GM19035 (cell line): ENCODE measurements at regions not wholly inside any gene's neighbourhood (a gene's known extent, or its start where the extent isn't known, plus 50 kb on each side); places are given as distances from the start of the nearest gene placed in this dataset.

Experiments
- ATAC-seq: cut with Tn5 transposase; IDR thresholded peaks from one replicate; pipeline ENCODE4 v1.9.1; 2021; ENCODE audit not compliant: unreplicated experiment

DNA sequence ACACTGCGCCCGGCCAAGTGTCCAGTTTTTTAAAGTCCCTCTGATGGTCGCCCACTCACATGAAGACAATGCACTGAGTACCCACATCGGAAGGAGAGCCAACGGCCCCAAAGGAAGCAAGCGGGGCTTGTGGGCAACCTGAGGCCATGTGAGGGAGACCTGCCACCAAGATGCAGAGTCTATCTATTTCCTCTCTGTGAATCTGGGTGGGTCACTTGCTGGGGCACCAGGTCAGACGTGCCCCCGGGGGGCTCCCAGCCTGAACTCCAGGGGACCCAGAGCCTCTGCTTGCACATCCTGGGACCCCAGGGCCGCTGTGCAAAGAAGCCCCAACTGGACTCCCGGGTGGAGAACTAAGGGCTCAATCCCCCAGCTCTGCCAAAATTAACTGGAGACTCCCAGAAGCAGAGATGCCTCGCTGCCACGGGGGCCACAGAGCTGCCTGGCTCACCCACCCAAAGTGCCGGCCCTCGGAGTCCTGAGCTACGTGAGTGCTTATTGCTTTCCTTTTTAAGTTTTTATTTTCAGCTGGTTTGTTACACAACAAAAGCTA lies 106.4 kb downstream of the BRD1 start:
- no peak for ATAC-seq

- ATAC-seq, result no peak
Measured at GRCh38 chr22:49720279-49720959, 107.3 kb downstream of the BRD1 start.

- no peak for ATAC-seq
Measured at GRCh38 chr22:49719046-49719445, 108.6 kb downstream of the BRD1 start.

- ATAC-seq, result no peak
Measured at GRCh38 chr22:49718396-49718795, 109.3 kb downstream of the BRD1 start.

DNA sequence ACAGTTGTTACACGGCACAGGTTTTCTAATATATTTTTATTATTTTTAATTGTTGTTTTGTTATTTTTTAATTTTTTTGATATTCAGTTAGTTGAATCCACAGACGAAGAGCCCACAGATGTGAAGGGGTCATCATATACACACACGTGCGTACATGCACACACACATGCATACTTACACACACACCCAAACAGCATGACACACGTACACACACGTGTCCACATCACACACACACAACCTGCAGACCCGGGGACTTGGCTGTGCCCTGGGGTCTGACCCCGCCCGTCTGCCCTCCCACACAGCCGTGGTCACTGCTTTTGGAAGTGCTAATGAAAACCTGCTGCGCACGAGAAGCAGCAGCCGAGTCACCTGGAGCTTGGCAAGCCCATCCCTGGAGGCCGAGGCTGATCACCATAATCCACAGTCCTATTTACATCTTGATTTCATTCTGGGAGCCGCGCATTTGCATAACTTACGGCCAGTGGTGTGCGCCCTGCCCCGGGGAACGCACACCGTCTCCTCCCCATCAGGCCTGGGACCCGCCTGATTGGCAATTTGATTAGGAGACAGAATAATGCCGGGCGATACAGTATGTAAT lies 110.3 kb downstream of the BRD1 start:
- no peak for ATAC-seq

DNA sequence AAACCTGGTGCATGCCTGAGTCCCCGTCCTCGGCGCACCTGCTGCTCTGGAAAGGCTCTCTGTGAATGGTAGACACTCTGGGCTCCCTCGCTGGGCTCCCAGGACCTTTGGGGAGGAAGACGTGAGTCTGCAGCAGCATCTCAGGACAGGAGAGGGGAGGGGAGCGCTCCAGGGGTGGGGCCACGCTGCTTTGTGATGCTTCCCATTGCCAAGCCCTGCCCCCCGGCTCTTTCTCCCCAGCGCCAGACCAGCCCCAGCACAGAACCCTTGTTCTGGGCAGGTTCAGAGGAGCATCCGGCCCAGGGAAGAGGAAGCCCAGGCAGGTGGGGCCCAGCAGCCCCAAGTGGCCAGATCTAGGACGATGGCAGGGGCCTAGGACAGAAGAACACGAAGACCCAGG lies 111.2 kb downstream of the BRD1 start:
- no peak for ATAC-seq

- no peak for ATAC-seq
Measured at GRCh38 chr22:49715450-49715849, 112.2 kb downstream of the BRD1 start.

GRCh38 chr22:49713003-49713402 lies 114.7 kb downstream of the BRD1 start:
- no peak for ATAC-seq

DNA sequence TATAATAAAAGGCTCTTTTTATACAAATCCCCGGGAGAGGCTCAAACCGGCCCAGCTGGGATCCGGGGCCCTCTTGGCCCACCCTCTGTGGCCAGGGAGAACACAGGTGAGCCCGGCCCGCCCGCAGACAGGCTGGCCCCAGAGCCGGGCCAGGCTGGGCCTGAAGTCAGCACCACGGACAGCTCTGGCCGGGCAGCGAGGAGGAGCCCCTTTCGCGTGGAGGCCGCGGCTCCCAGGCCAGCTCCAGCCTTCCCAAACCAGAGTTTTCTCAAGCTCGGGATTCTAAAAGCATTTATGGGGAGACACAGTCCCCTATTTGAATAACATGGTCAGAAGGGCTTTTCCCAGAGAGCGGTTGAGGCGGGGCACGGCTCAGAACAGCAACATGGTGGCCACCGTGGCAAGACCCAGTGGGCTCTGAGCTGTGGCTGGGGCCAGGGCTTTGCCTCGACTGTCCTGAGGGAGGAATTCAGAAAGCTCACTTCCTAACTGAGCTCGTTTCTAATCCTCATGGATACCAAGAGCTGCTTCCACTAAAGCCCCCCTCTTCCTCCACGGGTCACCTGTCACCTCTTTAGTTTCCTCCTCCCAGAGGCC lies 115.4 kb downstream of the BRD1 start:
- ATAC-seq, result no peak

- ATAC-seq, result no peak
Measured at GRCh38 chr22:49710746-49711145, 116.9 kb downstream of the BRD1 start.

GRCh38 chr22:49709464-49709863 lies 118.2 kb downstream of the BRD1 start:
- ATAC-seq, result no peak

DNA sequence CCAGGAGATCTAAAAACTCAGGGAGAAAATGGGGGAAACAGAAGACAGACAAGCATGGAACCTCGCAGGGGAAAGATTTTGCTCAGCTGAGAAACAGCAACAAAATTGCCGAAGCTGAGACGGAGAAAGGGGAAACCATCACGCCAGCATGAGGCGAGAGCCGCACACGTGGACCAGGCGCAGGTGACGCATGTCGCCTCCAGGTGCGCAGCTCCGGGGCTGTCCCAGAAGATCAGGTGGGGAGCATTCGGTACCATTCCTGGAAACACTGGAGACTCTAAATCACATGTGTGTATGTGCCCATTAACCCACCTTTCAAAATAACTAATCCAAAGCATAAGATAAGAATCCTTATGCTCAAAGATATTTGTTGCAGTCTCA lies 121.7 kb downstream of the BRD1 start:
- ATAC-seq, result no peak

DNA sequence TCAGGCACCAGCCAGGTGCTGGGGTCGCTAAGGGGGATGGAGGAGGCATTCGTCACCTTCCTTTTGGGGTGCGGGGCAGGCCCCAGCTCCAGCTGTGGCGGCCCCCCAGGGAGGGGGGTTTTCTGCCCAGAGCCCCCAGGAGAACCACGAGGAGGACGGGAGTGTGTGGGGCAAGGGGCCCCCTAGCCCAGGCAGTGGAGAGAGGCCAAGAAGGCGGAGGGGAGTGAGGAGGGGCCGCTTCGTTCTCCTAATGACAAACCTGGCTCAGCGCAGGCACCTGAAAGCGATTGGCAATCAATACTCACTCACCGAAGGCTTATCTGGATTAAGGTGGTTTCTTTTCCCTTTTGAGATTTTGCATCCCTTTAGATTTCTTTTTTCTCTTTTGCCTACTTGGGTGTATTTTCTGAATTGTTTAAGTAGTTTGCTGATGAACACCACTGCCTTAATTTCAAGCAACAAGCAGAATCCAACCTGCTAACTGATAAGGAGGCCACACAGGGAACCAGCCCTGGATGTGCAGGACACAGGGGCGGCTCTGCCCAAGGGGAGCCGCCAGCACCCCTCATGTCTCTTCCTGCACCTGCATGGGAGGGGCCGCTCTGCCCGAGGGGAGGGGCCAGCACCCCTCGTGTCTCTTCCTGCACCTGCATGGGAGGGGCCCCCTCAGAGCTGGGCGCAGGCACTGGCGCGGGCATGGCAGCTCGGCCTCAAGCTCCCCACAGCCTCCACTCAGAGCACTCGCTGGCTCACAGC lies 122.3 kb downstream of the BRD1 start:
- ATAC-seq, result no peak

GRCh38 chr22:49704345-49705215 lies 123.1 kb downstream of the BRD1 start:
- ATAC-seq, result no peak

DNA sequence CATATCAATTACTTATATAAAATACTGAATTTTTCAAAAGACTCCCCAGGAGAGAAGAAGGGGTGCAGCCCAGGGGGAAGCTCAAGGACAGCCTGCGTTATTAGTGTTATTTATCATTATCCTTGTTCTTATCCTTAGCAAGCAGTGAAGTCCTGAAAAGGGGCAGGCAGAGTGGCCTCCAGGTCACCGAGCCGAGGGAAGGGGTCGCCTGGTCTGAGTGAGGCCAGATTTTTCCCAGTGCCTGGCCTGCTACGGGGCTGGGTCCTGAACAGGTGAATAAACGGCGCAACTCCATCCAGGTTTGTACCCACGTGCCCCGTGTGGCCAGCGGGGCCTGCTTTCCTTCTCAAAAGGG lies 123.7 kb downstream of the BRD1 start:
- ATAC-seq, result no peak

DNA sequence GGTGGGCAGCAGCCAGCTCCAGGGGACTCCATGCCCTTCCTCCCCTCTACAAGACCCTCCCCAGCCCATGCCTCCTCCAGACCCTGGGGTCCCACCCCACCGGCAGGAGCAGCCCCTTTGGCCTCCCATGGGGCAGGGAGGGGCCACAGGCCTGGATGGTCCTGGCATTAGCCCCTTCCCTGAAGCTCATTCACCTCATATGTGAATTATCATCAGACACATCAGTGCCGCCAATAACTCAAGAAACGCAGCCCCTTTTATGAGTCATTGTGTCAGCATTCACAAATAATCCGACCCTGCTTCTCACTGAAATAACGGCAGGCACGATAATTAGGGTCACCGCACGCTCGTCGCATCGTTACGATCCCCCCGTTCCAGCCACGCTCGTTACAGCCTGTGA lies 124.2 kb downstream of the BRD1 start:
- ATAC-seq, result no peak

DNA sequence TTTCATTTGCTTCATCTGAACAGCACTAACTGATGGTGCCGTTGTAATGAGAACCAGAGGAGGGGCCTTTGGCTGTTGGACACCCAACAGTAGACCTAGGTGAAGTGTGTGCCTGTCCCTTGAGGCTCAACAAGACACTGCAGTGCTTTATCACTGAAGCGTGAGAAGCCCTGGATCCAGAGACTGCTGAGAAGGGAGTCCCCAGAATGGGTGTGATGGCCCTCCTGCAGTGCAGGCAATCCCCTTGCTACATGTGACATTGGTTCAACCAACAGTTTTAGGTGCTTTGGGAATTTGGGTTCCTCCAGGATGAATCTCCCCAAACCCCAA lies 125.6 kb downstream of the BRD1 start:
- no peak for ATAC-seq

GRCh38 chr22:49701380-49702067 lies 126.1 kb downstream of the BRD1 start:
- no peak for ATAC-seq

- ATAC-seq, result no peak
Measured at GRCh38 chr22:49699928-49700498, 127.7 kb downstream of the BRD1 start.

- no peak for ATAC-seq
Measured at GRCh38 chr22:49699476-49699875, 128.2 kb downstream of the BRD1 start.
